Effector memory CD8-positive, alpha-beta T cell (primary cell): ENCODE measurements at regions not wholly inside any gene's neighbourhood (a gene's known extent, or its start where the extent isn't known, plus 50 kb on each side); places are given as distances from the start of the nearest gene placed in this dataset.
"Not testable (repeated sequence)": the region's sequence is repeated elsewhere in the genome, so short reads cannot be mapped to it uniquely, and the experiment has no call there.

Source experiments
- ATAC-seq: fragments of 150-1000 bp; cut with Tn5 transposase; replicated peaks from 2 replicates; pipeline ENCODE4 v1.10.0; 2021; ENCODE audit warnings: mild to moderate bottlenecking, moderate library complexity
- DNase-seq, 3 experiments: peaks; one replicate each; pipeline ENCODE4 v3.0.0; 2021
- H3K27ac Mint-ChIP-seq, 2 donors: one replicate each; pipeline ENCODE4 v1.8.0; 2022; ENCODE audit warnings: mild to moderate bottlenecking in 2 of 2, mixed read lengths in 2 of 2, moderate library complexity in 2 of 2
- H3K27me3 Mint-ChIP-seq, 2 donors: one replicate each; pipeline ENCODE4 v1.8.0; 2022; ENCODE audit warnings: mixed read lengths in 2 of 2
- H3K36me3 Mint-ChIP-seq: one replicate; pipeline ENCODE4 v1.8.0; 2022; ENCODE audit warnings: mild to moderate bottlenecking, moderate library complexity, mixed read lengths; ENCODE audit not compliant: insufficient read depth
- H3K4me1 Mint-ChIP-seq, 2 donors: one replicate each; pipeline ENCODE4 v1.8.0; 2022; ENCODE audit warnings: low read depth in 2 of 2, mixed read lengths in 2 of 2
- H3K4me3 Mint-ChIP-seq, 2 donors: one replicate each; pipeline ENCODE4 v1.8.0; 2022; ENCODE audit warnings: mild to moderate bottlenecking in 2 of 2, mixed read lengths in 2 of 2, moderate library complexity in 2 of 2
- H3K9me3 Mint-ChIP-seq, 2 donors: one replicate each; pipeline ENCODE4 v1.8.0; 2022; ENCODE audit warnings: mixed read lengths in 2 of 2

DNA sequence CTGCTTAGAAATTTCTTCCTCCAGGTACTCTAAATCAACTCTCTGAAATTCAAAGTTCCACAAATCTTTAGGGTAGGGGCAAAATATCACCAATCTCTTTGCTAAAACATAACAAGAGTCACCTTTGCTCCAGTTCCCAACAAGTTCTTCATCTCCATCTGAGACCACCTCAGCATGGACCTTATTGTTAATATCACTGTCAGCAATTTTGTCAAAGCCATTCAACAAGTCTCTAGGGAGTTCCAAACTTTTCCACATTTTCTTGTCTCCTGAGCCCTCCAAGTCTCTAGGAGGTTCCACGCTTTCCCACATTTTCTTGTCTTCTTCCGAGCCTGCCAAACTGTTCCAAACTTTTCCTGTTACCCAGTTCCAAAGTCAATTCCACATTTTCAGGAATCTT lies 255.9 kb downstream of the TDRD15 start:
- ATAC-seq, H3K27ac Mint-ChIP-seq, H3K4me3 Mint-ChIP-seq, H3K27me3 Mint-ChIP-seq, DNase-seq, H3K36me3 Mint-ChIP-seq, H3K4me1 Mint-ChIP-seq, H3K9me3 Mint-ChIP-seq: not testable (repeated sequence)

DNA sequence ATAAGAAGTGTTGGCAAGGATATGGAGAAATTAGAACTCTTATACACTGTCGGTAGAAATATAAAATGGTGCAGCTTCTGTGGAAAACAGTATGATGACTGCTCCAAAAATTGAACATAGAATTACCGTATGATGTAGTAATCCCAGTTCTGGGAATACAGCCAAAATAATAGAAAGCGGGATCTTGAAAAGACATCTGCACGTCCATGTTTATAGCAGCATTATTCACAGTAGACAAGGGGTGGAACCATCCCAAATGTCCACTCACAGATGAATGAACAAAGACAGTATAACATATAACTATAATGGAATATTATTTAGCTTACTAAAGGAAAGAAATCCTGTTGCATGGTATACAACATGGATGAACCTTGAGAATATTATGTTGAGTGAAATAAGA lies 257.7 kb downstream of the TDRD15 start:
- ATAC-seq: no peak
- peaks cover 3 to 6% of the 10 kb centered on the region in 2 donors for H3K9me3 Mint-ChIP-seq

DNA sequence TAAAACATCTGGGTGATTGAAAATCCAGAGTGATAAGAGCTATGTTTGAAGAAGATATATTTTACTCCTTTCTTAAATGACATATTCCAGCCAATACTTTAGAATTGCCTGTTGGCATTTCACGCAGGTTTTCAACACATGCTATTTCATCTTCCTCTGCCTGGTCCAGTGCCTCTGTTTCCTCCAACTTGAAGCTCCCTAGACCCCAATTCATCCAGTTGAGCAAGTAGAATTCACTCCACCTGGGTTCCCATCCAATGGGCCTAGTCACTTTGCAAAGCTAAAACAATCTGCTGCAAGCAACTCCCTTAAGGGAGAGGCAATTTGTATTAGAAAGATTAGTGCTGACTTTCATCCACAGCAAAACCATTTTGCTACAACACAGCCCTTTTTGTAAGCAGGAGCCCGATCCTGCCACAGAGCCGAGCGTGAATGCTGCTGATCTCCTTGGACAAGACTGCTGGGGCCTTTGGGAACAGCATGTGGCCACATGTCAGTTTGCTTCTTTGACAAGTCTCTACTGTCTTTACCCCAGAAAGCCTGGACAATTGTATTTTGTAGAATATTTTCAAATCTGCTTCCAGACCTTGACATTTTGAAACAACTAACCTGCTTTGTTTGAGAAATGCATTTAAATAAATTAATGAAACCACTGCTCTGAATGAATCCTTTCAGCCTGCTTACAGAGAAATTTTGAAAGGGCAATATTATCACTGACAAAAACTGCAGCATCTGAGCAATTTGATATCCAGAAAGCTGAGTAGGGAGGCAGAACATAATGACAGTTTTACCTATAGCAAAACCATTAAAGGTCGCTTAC lies 259.1 kb downstream of the TDRD15 start:
- peaks cover 1 to 12% of the 10 kb centered on the region in 2 donors for H3K9me3 Mint-ChIP-seq
- DNase-seq (no peak), ATAC-seq (no peak)
- no peaks in the 10 kb centered on the region for H3K4me1 Mint-ChIP-seq
- no peak overlapping the region for H3K27ac Mint-ChIP-seq
- no peaks in the 10 kb centered on the region for H3K27me3 Mint-ChIP-seq
- H3K4me3 Mint-ChIP-seq: no peak overlapping the region
- peaks cover 3% of the 10 kb centered on the region for H3K36me3 Mint-ChIP-seq

More for the DNA sequence above, 257.7 kb downstream of the TDRD15 start:
- no peak overlapping the region for H3K27ac Mint-ChIP-seq
- no peak for DNase-seq
- H3K27me3 Mint-ChIP-seq: no peaks in the 10 kb centered on the region
- H3K4me1 Mint-ChIP-seq: no peaks in the 10 kb centered on the region
- peaks cover 3% of the 10 kb centered on the region for H3K36me3 Mint-ChIP-seq
- H3K4me3 Mint-ChIP-seq: no peak overlapping the region

DNA sequence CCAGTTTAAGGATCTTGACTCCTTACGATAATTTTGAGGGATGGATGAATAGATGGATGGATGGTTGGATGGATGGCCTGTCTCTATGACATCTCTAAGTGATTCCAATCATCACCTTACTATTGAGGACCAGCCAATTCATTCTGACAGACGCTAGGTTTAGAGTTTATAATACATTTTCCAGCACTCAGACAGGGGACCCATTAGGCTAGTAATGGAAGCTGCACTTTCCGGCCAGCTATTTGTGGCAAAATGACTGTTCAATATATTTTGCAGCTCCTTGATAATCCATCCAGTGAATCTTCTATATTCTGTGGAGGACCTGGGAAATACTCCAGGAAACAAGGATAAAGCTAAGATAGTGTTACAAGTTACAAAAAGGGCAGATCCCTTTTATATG lies 262.9 kb downstream of the TDRD15 start:
- Mint-ChIP-seq H3K9me3 (peaks cover 12 to 13% of the 10 kb centered on the region in 2 donors), H3K27ac (no peak overlapping the region), H3K36me3 (no peaks in the 10 kb centered on the region), H3K4me3 (no peak overlapping the region), H3K27me3 (no peaks in the 10 kb centered on the region), H3K4me1 (no peaks in the 10 kb centered on the region)
- ATAC-seq (no peak), DNase-seq (no peak)

GRCh38 chr2:21392649-21393048 lies 268.9 kb downstream of the TDRD15 start:
- no peaks in the 10 kb centered on the region for H3K36me3 Mint-ChIP-seq
- H3K4me1 Mint-ChIP-seq: no peaks in the 10 kb centered on the region
- DNase-seq: no peak
- no peak overlapping the region for H3K4me3 Mint-ChIP-seq
- H3K27ac Mint-ChIP-seq: no peak overlapping the region
- H3K9me3 Mint-ChIP-seq: peaks cover 11 to 19% of the 10 kb centered on the region in 2 donors
- H3K27me3 Mint-ChIP-seq: peaks cover 0 to 6% of the 10 kb centered on the region in 2 donors
- ATAC-seq: no peak

DNA sequence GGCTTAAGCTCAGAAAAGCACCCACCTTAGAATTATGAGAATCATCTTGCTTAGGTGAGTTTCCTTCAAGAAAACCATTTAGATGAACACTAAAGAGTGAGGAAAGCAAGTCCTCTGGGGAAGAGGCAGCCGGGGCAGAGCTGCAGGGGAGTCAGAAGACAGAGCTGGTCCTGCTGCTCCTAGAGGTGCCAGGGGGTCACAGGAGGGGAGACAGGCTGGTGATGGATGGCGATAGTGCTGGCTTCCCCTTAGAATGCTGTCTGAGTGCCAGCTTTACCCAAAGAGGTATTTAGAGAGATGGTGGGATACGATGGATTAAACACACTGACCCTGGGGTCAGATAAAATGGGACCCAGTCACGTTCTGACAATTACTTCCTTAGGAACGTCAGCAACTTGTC lies 269.4 kb downstream of the TDRD15 start:
- Mint-ChIP-seq H3K9me3 (peaks cover 8 to 14% of the 10 kb centered on the region in 2 donors), H3K4me3 (no peak overlapping the region), H3K4me1 (no peaks in the 10 kb centered on the region), H3K27ac (no peak overlapping the region), H3K27me3 (peaks cover 0 to 6% of the 10 kb centered on the region in 2 donors), H3K36me3 (no peaks in the 10 kb centered on the region)
- DNase-seq (no peak), ATAC-seq (no peak)

- DNase-seq (no peak), ATAC-seq (no peak)
- H3K4me1 Mint-ChIP-seq: no peaks in the 10 kb centered on the region
- H3K4me3 Mint-ChIP-seq: no peak overlapping the region
- peaks cover 1 to 10% of the 10 kb centered on the region in 2 donors for H3K9me3 Mint-ChIP-seq
- H3K27me3 Mint-ChIP-seq: peaks cover 0 to 6% of the 10 kb centered on the region in 2 donors
- no peak overlapping the region for H3K27ac Mint-ChIP-seq
- no peaks in the 10 kb centered on the region for H3K36me3 Mint-ChIP-seq
Measured at GRCh38 chr2:21395366-21395765, 271.6 kb downstream of the TDRD15 start.

- no peak for DNase-seq
- H3K27ac Mint-ChIP-seq: no peak overlapping the region
- H3K36me3 Mint-ChIP-seq: no peaks in the 10 kb centered on the region
- no peak overlapping the region for H3K4me3 Mint-ChIP-seq
- peaks cover 1 to 16% of the 10 kb centered on the region in 2 donors for H3K9me3 Mint-ChIP-seq
- H3K27me3 Mint-ChIP-seq: peaks cover 0 to 6% of the 10 kb centered on the region in 2 donors
- H3K4me1 Mint-ChIP-seq: no peaks in the 10 kb centered on the region
- no peak for ATAC-seq
Measured at GRCh38 chr2:21396252-21396651, 272.5 kb downstream of the TDRD15 start.

DNA sequence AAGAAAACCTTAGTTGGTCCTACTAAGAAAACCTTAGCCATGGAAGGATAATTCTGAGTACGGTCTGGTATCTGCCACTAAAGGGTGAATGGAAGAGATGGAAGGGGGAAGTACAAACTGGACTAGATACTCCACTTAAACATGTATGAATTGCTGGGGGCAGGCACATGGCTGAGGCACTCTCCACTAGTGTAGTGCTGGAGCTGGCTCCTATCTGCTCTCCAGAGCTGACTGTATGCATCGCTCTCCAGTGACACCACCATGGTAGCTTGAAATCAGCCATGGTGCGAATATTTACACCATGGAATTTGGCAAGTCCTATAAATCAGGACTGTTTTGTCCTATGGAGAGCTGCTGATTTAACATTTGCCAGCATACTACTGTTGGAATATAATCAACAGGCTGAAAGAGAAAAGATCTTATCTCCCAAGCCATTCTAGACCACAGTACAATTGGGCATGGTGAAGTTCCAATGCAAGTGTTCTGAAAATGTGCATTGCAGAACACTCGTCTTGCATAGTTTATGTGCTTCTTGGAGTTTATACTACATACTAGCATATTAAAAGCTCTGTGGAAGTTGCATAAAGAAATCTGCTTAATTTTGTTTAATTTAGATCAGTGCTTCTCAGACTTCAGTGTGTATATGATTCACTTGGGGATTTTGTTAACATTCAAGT lies 277.4 kb downstream of the TDRD15 start:
- H3K27me3 Mint-ChIP-seq: no peaks in the 10 kb centered on the region
- no peak overlapping the region for H3K4me3 Mint-ChIP-seq
- H3K9me3 Mint-ChIP-seq: peaks cover 5 to 6% of the 10 kb centered on the region in 2 donors
- no peak overlapping the region for H3K27ac Mint-ChIP-seq
- ATAC-seq: no peak
- H3K36me3 Mint-ChIP-seq: no peaks in the 10 kb centered on the region
- no peak for DNase-seq
- no peaks in the 10 kb centered on the region for H3K4me1 Mint-ChIP-seq

DNA sequence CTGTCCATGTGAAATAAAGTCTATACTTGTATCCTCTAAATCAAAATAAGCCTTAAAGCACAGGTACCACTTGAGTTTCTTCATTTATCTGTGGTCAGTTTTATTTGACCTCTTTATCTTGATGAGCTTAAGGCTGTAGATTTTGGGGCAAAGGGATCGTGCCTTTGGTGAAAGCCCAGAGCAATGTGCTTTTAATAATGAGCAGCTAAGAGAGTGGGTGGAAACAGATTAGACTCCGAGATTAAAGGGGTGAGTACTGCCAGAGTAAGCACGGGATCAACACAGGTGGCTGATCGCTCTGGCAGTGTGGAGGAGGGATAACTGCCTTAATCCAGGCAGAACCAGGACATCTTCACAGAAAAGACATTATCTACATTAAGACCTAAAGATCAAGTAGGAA lies 280.4 kb downstream of the TDRD15 start:
- ATAC-seq (no peak), DNase-seq (no peak)
- H3K36me3 Mint-ChIP-seq: no peaks in the 10 kb centered on the region
- H3K9me3 Mint-ChIP-seq: peaks cover 4 to 6% of the 10 kb centered on the region in 2 donors
- no peaks in the 10 kb centered on the region for H3K27me3 Mint-ChIP-seq
- no peaks in the 10 kb centered on the region for H3K4me1 Mint-ChIP-seq
- H3K27ac Mint-ChIP-seq: no peak overlapping the region
- no peak overlapping the region for H3K4me3 Mint-ChIP-seq

DNA sequence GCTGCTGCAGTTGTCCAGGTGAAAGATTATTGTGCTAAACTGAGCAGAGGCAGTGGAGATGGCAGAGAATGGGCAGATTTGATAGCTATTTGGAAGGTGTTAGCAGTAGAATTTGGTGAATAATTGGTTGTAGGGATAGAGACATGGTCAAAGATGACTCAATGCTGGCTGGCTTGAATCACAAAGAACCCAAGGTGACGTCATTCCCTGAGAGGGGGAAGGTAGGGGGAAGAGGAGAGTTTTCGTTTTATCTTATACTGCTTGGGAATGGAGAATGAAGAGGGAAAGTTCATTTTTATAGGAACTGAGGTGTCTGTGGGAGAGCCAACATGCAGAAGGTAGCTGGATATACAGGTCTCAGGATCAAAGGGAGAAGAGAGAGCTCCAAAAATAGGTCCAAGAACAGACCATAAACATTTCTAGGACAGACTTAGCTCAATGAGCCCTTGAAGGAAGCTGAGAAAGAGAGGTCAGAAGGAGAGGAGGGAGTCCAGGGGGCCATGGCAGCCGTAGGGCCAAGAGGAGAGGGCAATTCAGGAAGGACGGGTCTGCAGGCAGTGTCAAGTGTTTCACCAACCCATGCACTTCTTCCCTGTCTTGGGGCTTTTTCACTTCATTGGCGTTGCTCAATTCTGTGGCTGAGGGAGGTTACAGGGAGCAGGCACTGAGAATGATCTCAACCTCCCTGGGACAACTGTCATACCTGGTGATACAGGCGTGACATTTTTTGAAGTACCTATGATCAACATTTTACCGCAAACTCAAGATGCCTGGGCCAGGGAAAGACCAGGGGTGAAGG lies 281.3 kb downstream of the TDRD15 start:
- peaks cover 4 to 6% of the 10 kb centered on the region in 2 donors for H3K9me3 Mint-ChIP-seq
- H3K27me3 Mint-ChIP-seq: no peaks in the 10 kb centered on the region
- no peaks in the 10 kb centered on the region for H3K36me3 Mint-ChIP-seq
- ATAC-seq (no peak), DNase-seq (no peak)
- H3K27ac Mint-ChIP-seq: no peak overlapping the region
- no peak overlapping the region for H3K4me3 Mint-ChIP-seq
- H3K4me1 Mint-ChIP-seq: no peaks in the 10 kb centered on the region

DNA sequence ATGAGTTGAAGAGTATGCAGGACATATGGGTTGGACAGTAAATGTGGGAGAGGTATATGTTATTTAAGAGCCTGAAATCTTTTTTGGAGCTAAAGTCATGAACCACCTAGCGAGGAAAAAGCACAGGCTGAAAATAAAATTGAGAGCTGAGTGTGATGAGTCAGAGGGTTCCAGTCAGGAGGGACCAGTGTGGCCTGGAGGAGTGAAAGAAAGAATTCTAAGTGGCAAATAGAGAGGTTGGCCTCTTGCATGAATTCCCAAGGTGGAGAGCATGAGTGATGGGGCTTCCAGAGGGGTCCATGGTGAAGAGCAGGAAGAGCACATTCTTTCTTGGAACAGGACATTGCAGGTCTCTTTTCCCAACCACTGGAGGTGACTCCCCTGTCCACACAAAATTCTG lies 282.6 kb downstream of the TDRD15 start:
- DNase-seq: no peak
- Mint-ChIP-seq H3K4me3 (no peak overlapping the region), H3K9me3 (peaks cover 0 to 4% of the 10 kb centered on the region in 2 donors), H3K4me1 (no peaks in the 10 kb centered on the region), H3K36me3 (no peaks in the 10 kb centered on the region), H3K27ac (no peak overlapping the region), H3K27me3 (no peaks in the 10 kb centered on the region)
- ATAC-seq: no peak

DNA sequence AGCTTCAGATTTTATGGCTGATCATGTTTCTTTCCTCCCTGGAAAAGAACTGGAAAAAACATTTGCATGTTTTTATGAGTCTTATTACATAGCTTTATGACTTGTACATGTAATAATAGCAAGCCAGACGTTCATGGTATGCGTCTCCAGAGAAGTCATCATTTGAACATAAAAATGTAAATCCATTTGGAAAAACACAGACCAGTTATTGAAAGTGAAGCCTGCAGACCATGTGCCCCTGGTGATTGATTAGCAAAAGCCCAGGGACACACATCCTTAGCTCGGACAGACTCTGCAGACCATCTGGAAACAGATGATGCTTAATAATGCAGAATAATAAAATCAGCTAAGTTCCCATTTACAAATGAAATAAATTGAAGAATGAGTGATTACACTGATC lies 283.1 kb downstream of the TDRD15 start:
- Mint-ChIP-seq H3K27ac (no peak overlapping the region), H3K36me3 (no peaks in the 10 kb centered on the region), H3K4me1 (no peaks in the 10 kb centered on the region), H3K9me3 (peaks cover 0 to 4% of the 10 kb centered on the region in 2 donors), H3K4me3 (no peak overlapping the region), H3K27me3 (no peaks in the 10 kb centered on the region)
- DNase-seq (no peak), ATAC-seq (no peak)
